GM18499 (cell line): ENCODE measurements at regions not wholly inside any gene's neighbourhood (a gene's known extent, or its start where the extent isn't known, plus 50 kb on each side); places are given as distances from the start of the nearest gene placed in this dataset.

Source experiments
- ATAC-seq: cut with Tn5 transposase; IDR thresholded peaks from one replicate; pipeline ENCODE4 v1.9.1; 2021; ENCODE audit warnings: moderate number of reproducible peaks; ENCODE audit not compliant: insufficient read depth, unreplicated experiment

DNA sequence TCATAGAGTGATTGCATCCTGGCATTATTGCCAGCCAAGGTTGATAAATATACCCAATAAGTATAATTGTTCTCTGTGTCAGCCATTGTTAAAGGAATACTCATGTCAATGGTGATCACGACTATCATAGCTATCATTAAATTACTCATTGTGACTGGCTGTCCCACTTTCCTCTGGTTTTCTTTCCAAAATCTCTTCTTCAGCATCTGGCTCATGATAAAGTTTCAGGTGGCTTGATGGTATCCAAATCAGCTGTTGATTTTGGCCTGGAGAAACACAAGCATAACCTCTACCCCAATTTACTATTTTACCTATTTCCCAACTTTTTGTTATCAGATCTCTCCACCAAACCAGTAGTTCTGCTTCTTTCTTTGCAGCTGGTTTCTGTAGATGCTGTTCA is 67.1 kb upstream of the SPIN2A start:
- no peak for ATAC-seq

DNA sequence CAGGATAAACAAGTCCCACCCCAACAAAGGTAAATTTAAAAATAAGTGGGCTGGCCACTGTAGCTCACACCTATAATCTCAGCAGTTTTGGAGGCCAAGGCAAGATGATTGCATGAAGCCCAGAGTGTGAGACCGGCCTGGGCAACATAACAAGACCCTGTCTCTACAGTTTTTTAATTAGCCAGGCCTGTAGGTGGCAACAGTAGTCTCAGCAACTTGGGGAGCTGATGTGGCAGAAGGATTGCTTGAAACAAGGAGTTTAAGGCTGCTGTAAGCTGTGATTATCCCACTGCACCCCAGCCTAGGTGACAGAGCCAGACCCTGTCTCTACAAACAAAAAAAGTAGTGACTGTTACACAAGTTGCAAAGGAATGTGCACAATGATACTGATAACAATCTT is 74.6 kb upstream of the FAAH2 start:
- no peak for ATAC-seq

DNA sequence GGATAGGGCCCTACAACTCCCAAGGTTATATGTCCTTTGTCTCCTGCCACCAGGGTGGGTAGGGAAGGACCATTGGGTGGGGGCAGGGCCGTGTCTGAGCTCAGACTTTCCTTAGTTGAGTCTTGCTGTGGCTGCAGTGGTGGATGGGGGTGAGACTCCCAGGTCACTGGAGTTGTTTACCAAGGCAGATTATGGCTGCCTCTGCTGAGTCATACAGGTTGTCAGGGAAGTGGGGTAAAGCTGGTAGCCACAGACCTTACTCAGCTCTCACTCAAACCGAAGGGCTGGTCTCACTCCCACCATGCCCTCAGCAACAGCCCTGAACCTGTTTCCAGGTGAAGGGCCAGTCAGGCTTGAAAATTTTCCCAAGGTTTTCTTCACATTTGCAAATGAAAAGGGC is 58.8 kb upstream of the FAAH2 start:
- no peak for ATAC-seq

DNA sequence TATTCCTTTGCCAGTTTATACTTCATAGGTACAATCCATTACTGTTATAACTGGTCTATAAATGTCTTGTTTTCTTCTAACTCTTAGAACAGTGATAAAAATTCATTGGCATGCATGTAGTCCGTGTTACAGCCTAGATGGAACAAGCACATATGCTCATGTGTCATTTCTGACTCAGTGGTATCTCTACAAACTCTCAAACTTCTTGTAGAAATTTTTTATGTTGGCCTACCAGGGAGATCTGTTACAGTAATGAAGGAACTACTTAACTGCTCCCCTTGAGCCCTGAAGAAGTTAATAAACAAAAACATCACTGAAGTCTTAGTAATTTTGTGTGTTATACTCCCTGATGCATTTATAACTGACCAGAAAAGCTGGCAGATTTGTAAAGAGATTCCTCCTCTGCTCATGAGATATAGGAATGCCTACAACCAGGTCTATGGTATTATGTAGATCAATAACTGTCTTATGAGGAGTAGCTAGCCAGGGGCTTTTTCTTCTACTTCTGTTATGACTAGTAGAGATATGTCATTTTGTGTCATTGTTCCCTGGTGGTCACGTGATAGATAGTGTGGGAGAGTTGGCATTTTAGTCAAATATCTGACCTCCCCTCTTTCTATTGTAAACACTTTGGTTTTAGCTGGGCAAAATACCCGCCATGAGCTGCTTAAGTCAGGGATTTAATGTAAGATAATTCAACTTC is 53.7 kb upstream of the FAAH2 start:
- ATAC-seq = peak; percentile 76
